ENCODE measurements at regions not wholly inside any gene's neighbourhood (a gene's known extent, or its start where the extent isn't known, plus 50 kb on each side); places are given as distances from the start of the nearest gene placed in this dataset.

DNA sequence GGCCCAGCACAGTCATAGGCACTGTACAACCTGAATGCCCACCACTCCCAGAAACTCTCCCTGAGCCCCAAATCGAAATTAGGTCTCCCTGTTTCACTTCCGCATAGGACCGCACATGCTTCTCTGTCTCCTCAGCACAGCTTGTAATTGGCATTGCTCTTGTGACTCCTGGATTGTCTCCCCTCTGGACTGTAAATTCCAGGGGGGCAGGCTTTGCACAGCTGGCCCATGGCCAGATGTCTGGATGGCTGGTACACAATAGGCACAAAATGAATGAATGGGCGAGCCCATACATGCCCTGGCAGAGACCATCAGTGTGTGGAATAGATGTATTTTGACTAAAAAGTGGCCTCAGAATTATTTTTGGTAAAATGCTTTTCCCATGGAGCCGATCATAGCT is 63.3 kb upstream of the PHF21B start:
- TF ChIP-seq, protein P1, sequence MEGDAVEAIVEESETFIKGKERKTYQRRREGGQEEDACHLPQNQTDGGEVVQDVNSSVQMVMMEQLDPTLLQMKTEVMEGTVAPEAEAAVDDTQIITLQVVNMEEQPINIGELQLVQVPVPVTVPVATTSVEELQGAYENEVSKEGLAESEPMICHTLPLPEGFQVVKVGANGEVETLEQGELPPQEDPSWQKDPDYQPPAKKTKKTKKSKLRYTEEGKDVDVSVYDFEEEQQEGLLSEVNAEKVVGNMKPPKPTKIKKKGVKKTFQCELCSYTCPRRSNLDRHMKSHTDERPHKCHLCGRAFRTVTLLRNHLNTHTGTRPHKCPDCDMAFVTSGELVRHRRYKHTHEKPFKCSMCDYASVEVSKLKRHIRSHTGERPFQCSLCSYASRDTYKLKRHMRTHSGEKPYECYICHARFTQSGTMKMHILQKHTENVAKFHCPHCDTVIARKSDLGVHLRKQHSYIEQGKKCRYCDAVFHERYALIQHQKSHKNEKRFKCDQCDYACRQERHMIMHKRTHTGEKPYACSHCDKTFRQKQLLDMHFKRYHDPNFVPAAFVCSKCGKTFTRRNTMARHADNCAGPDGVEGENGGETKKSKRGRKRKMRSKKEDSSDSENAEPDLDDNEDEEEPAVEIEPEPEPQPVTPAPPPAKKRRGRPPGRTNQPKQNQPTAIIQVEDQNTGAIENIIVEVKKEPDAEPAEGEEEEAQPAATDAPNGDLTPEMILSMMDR (conservative IDR thresholded peaks at IDR 0.05; ENCODE audit: low read length), result no peak
- DNase-seq (ENCODE audit: low read depth), result no peak
- no peak overlapping the region for H3K4me3 ChIP-seq (ENCODE audit: low read length)

DNA sequence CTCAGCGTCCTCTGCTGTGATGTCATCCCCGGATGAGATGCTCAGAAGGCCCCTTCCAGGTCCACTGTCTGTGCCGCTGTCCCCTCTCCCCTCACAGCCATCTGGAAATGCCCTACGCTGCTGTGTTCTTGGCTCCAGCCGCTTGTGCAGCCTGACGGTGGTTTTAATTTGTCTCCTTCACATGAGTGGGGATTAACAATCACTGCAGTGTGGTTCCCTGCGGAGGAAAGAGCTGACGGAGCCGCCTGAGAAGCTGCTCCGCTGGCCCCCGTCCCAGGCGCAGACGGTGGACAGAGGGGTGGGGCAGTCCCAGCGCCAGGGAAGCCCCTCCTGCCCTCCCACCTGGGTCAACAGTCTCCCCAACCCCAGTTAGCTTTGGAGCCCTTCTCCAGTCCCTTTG is 67.5 kb upstream of the PHF21B start:
- TF ChIP-seq, protein P1 (conservative IDR thresholded peaks at IDR 0.05; ENCODE audit: low read length), result no peak
- no peak for DNase-seq (ENCODE audit: low read depth)
- no peak overlapping the region for H3K4me3 ChIP-seq (ENCODE audit: low read length)

DNA sequence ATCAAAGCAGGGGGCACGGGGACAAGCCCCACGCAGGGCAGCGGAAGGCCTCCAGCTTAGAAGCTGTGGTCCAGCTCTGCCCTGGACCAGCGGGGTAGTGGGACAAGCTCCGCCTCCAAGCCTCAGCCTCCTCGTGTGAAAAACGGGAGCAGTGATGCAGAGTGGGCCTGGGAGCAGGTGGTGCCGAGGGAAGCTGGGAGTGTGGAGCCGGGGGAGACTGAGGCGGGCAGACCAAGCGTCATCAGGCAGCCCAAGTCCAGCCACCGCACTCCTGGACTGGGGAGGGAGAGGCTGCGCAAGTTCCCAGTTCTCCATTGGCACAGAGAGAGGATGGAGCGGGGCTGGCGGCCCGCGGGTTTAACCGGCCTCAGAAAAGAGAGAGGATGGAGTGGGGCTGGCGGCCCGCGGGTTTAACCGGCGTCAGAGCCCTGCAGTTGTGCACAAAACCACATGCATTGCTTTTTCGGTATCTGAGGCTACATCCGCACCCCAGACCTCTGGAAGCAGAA is 68.1 kb upstream of the PHF21B start:
- TF ChIP-seq, protein P1 (conservative IDR thresholded peaks at IDR 0.05; ENCODE audit: low read length), result no peak
- no peak for DNase-seq (ENCODE audit: low read depth)
- no peak overlapping the region for H3K4me3 ChIP-seq (ENCODE audit: low read length)

DNA sequence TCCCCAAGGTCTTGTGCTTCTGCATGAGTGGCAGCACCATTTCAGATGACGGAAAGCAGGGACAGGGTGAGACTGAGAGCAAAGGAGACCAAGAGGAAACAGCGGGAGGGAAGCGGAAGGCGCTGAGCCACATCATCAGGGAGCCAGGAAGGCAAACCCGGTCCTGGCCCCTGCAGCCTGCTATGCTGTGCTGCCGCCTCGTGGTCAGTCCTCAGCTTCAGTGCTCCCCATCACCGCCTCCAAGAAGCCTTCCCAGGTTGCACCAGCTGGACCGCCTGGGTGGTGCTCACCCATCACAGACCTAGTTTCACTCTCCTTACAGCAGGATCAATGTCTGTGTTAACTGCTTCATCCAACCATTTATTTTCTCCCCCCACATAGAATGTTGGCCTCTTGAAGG is 73.0 kb upstream of the PHF21B start:
- no peak overlapping the region for H3K4me3 ChIP-seq (ENCODE audit: low read length)
- TF ChIP-seq, protein P1 (conservative IDR thresholded peaks at IDR 0.05; ENCODE audit: low read length), result peak; percentile 36
- no peak for DNase-seq (ENCODE audit: low read depth)

DNA sequence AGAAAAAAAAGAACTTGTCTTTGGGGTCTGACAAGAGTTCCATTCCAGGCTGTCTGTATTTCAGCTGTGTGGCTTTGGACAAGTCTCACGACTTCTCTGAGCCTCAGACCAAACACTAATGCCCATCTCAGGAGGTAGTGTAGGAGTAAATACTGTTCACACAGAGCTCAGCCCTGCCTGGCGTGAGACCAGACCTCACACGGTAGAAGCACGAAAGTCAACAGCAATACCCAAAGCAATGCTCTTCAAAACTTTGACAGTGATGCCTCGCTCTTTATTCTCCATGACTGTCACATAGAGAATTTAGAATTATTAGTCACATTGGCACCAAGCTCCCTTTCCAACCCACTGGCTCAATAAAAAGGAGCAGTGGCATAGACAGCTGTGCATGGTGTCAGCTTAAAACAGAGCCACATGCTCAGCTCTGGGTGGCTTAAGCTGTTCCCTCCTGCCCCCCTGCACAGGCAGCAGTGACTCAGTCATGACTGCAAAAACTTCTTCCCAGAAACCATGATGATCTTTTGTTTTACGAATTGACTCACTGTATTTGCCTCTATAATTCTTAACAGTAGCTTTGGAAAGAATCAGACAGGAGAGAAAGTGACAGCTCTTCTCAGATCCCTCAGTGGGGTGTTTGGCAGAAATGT is 74.0 kb upstream of the PHF21B start:
- TF ChIP-seq, protein P1 (conservative IDR thresholded peaks at IDR 0.05; ENCODE audit: low read length), result no peak
- DNase-seq (ENCODE audit: low read depth), result peak; percentile 69
- no peak overlapping the region for H3K4me3 ChIP-seq (ENCODE audit: low read length)

DNA sequence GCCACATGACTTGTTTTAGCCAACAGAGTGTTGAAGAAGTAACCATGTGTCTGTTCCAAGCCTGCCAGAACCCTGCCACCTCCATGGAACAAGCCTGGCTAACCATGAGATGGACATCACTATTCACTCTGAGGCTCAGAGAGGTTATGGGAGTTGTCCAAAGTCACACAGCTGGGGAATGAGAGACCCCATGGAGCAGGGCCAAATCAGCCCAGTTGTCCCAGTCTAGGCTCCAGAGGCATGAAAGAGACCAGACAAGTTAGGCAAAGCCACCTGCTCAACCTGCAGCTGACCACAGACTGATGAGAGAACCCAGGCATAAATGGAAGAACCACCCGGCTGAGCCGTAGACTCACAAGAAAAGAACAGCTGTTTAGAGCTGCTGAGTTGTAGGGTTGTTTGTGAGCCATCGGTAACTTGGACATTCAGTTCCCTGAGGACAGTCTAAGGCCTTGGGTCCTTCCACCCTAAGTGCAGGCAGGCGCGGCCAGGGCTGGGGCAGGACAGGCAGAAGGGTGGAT is 74.7 kb upstream of the PHF21B start:
- TF ChIP-seq, protein P1 (conservative IDR thresholded peaks at IDR 0.05; ENCODE audit: low read length), result no peak
- DNase-seq (ENCODE audit: low read depth), result no peak
- no peak overlapping the region for H3K4me3 ChIP-seq (ENCODE audit: low read length)

DNA sequence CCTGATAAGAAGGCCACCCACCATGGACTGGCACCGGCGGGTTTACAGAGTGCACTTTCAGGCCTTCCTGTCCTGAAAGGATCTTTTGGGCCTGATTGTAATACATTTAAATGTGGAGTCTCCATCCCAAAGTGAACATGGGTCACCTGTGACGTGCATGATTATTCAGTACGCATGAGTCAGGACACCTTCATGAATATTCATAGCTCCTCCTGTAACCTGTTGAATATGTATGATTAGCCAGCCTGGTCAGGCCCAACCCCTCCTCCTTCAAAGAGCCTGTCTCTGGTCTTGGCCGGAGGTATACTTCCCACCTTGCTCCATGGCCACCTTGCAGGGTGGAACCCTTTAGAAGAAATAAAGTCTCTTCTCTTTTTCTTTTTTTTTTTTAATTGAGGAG is 75.9 kb upstream of the NUP50 start:
- no peak overlapping the region for H3K4me3 ChIP-seq (ENCODE audit: low read length)
- no peak for DNase-seq (ENCODE audit: low read depth)
- TF ChIP-seq, protein P1 (conservative IDR thresholded peaks at IDR 0.05; ENCODE audit: low read length), result no peak
